Stomach smooth muscle (tissue), 2 donors: ENCODE measurements at regions not wholly inside any gene's neighbourhood (a gene's known extent, or its start where the extent isn't known, plus 50 kb on each side); places are given as distances from the start of the nearest gene placed in this dataset.

Experiments used
- H3K27ac ChIP-seq: one replicate; pipeline ENCODE4 v1.7.0; 2013; ENCODE audit warnings: mild to moderate bottlenecking, low read length, inconsistent platforms
- H3K27me3 ChIP-seq, 2 donors: one replicate each; pipeline ENCODE4 v1.7.0; 2013; ENCODE audit warnings: low read length in 2 of 2; ENCODE audit not compliant: insufficient read depth in 2 of 2, control insufficient read depth in 1 of 2
- H3K36me3 ChIP-seq, 2 donors: one replicate each; pipeline ENCODE4 v1.7.0; 2013; ENCODE audit warnings: low read length in 2 of 2; ENCODE audit not compliant: control insufficient read depth in 2 of 2, insufficient read depth in 2 of 2
- H3K4me1 ChIP-seq: one replicate; pipeline ENCODE4 v1.7.0; 2013; ENCODE audit warnings: low read length; ENCODE audit not compliant: control insufficient read depth, insufficient read depth
- H3K4me3 ChIP-seq, 2 donors: one replicate each; pipeline ENCODE4 v1.7.0; 2013; ENCODE audit warnings: low read length in 2 of 2
- H3K9ac ChIP-seq, 2 donors: one replicate each; pipeline ENCODE4 v1.7.0; 2013; ENCODE audit warnings: low read length in 2 of 2, mild to moderate bottlenecking in 1 of 2
- H3K9me3 ChIP-seq, 2 donors: one replicate each; pipeline ENCODE4 v1.7.0; 2013; ENCODE audit warnings: low read length in 2 of 2; ENCODE audit not compliant: control insufficient read depth in 2 of 2
- donor health status: healthy.
- donor health status: Pancreatic carcinoma.

DNA sequence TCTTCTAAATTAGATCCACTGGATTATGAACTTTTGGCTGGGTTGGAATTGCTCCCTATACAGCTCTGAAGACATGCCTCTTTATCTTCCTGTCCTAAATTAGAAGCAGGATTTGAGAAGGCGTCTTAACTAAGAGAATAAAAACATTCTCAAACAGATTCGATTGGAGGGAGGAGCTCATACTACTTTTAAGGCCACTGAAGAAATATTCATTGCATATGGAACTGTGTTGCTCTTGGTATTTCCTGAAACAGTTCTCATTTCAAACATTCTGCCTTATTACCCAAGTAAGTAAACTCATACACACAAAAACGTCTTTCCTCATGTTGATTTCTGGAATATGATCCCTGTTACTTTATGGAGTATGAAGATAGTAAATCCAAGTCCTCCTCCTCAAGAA lies 519.7 kb upstream of the CDH4 start:
- peaks cover 2 to 10% of the 10 kb centered on the region in 2 donors for H3K9me3 ChIP-seq
- H3K9ac ChIP-seq = no peak overlapping the region
- H3K36me3 ChIP-seq = no peaks in the 10 kb centered on the region
- H3K4me1 ChIP-seq = no peaks in the 10 kb centered on the region
- no peak overlapping the region for H3K4me3 ChIP-seq
- H3K27me3 ChIP-seq = no peaks in the 10 kb centered on the region
- H3K27ac ChIP-seq = no peak overlapping the region

DNA sequence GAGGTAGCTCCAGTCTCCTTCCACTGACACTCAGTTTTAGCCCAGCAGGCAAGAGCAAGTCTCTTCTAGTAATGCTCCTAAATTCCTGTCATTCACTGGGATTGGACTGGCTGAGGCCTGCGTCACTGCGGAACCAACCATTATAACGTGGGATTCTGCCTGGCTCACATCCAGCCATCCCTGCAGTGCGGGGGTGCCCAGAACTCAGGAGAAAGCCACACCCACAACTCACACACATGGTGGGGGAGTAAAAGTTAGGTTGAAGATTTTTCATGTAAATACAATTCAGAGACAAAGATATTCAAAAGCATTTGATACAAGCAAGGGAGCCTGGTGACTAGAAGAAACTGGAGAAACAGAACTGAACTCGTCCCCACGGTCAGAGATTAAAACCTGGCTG lies 504.0 kb upstream of the CDH4 start:
- Histone ChIP-seq H3K27ac (no peak overlapping the region), H3K9me3 (no peaks in the 10 kb centered on the region), H3K36me3 (no peaks in the 10 kb centered on the region), H3K27me3 (no peaks in the 10 kb centered on the region), H3K9ac (no peak overlapping the region), H3K4me3 (no peak overlapping the region), H3K4me1 (no peaks in the 10 kb centered on the region)

DNA sequence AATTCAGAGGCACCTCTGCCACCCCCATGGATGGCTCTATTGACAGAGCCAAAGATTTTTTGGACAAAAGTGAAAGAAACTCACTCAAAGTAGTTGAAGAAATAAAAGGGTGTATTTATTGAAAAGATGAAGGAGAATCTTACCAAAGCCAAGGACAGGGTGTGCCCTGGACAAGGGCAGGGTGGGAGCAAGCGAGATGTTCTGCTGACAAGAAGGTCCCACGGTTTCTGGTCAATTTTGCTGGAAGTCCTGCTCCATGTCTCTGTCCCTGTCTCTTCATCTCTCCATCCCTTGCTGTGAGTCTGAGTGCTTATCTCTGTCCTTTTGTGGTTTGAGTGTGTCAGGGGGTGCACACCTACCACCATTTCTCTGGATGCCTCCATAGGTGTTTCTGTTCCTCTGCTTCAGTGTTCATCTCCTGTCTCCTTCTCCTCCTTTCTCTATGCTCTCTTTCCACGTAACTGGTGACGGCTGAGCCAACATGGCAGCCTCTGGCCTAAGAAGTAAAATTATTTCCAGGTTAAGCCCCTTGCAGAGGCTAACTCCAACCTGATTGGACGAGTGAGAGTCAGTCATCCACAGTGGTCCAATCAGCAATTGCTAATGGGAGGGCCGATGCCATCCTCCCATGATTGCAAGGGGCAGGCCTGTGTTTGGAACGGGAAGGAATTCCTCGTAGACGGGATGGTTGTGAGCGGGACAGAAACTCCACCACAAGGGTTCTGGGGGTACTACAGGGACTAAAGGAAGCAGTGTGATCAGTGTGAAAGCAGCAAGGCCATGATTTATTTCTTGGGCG lies 502.1 kb upstream of the CDH4 start:
- H3K27me3 ChIP-seq = no peaks in the 10 kb centered on the region
- H3K9me3 ChIP-seq = no peaks in the 10 kb centered on the region
- H3K36me3 ChIP-seq = no peaks in the 10 kb centered on the region
- no peak overlapping the region for H3K4me3 ChIP-seq
- no peaks in the 10 kb centered on the region for H3K4me1 ChIP-seq
- no peak overlapping the region for H3K9ac ChIP-seq
- H3K27ac ChIP-seq = no peak overlapping the region

DNA sequence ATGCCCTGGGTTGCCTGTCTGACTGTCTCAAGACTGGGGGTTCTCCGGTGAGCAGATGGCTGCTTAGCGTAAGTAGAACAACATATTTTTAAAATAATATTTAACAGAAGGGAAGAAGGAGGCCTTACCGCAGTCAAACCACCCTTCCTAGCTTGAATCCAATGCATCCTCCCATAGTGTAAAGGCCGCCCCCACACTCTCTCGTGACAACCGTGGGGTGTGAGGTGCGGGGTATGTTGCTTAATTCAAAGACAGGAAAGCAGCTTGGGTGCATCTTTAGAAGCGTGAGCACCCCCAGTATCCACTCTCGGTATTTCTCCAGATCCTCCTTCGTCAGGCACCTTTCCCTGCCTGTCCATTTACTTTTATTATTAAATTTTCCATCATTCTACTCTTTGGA lies 501.2 kb upstream of the CDH4 start:
- no peak overlapping the region for H3K27ac ChIP-seq
- H3K27me3 ChIP-seq = no peaks in the 10 kb centered on the region
- H3K4me1 ChIP-seq = no peaks in the 10 kb centered on the region
- no peaks in the 10 kb centered on the region for H3K9me3 ChIP-seq
- no peak overlapping the region for H3K4me3 ChIP-seq
- no peaks in the 10 kb centered on the region for H3K36me3 ChIP-seq
- H3K9ac ChIP-seq = no peak overlapping the region

DNA sequence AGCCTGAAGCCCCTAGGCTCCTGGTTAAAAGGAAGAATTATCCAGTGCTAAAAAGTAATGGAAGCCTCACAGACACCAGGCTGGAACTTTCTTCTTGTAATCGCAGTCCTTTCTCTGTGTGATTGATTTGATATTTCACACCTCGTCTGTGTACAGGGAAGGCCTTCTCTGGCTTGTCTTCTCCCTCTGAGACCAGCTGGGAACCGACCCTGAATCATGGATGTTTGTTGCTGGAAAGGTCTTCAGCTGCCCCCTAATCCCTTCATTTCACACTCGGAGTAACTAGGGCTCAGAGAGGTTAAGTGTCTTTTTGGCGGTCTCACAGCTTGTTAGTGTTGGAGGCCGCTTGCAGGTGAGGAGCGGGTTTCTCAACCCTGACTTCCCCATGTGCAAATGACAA lies 500.2 kb upstream of the CDH4 start:
- no peaks in the 10 kb centered on the region for H3K27me3 ChIP-seq
- no peaks in the 10 kb centered on the region for H3K9me3 ChIP-seq
- H3K36me3 ChIP-seq = no peaks in the 10 kb centered on the region
- H3K27ac ChIP-seq = no peak overlapping the region
- no peak overlapping the region for H3K9ac ChIP-seq
- H3K4me3 ChIP-seq = no peak overlapping the region
- no peaks in the 10 kb centered on the region for H3K4me1 ChIP-seq

DNA sequence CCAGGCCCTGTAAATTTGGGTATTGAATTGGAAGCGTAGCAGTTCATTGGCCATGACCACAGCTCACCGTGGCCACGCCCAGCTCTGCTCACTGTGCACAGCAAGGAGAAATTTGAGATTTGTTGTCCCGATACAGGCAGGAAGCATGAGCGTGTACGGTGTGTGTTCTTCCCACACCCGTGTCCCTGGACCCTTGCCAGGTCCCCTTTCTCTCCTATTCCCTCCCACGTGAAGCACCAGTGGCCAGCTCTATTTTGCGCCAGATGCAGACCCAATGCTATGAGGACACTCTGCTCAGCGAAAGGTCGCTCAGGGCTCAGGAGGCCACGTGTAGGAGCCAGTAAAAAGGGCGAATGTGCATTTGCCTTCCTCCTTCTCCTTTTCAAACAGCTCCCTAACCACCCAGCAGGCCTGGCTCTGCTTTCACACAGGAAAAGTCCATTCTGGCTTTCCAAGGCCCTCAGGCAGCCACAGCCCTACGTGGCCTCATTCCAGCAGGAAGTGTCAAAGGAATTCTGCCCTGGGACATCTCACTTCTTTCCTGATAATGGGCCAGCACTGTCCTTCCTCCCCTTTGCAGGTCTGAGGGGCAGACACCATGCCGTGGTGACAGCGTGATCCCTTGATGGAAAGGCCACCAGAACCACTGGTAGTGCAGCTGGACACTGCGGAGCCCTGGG lies 499.2 kb upstream of the CDH4 start:
- H3K4me1 ChIP-seq = no peaks in the 10 kb centered on the region
- H3K27ac ChIP-seq = no peak overlapping the region
- H3K4me3 ChIP-seq = no peak overlapping the region
- no peaks in the 10 kb centered on the region for H3K9me3 ChIP-seq
- H3K9ac ChIP-seq = no peak overlapping the region
- H3K27me3 ChIP-seq = no peaks in the 10 kb centered on the region
- H3K36me3 ChIP-seq = no peaks in the 10 kb centered on the region

DNA sequence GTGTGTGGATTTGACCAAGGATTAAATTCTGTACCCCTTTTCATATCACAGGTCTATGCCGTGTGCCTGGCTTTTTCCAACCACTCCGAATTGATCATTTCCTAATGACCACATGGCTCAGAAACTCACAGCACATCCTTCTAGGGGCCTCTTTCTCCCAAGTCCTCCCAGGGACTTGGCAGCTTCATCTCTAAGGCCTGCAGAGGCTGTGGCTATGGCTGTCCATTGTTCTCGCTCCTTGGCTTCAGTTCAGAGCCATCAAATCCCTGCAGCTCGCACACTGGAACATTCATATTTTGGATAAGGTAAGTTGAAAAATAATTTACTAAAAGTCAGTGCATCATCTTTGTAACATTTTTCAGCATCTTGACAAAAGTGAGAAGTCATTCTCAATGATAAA lies 497.2 kb upstream of the CDH4 start:
- H3K4me1 ChIP-seq = no peaks in the 10 kb centered on the region
- no peaks in the 10 kb centered on the region for H3K36me3 ChIP-seq
- H3K27me3 ChIP-seq = no peaks in the 10 kb centered on the region
- H3K4me3 ChIP-seq = no peak overlapping the region
- no peaks in the 10 kb centered on the region for H3K9me3 ChIP-seq
- H3K9ac ChIP-seq = no peak overlapping the region
- H3K27ac ChIP-seq = no peak overlapping the region

DNA sequence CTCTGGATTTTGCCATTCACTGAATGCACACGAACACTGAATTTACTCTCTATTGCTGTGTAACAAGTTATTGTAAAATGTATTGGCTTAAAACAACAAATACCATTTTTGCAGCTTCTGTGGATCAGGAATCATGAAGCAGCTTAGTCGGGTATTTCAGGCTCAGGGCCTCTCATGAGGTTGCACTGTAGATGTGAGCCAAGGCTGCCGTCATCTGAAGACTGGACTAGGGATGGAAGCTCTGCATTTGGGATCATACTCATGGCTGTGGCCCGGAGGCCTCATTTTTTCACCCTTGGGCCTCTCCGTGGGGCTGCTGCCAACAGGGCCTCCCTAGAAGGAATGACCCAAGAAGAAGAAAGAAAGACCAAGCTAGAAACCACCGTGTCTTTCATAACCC lies 492.4 kb upstream of the CDH4 start:
- H3K9me3 ChIP-seq = no peaks in the 10 kb centered on the region
- no peak overlapping the region for H3K27ac ChIP-seq
- no peaks in the 10 kb centered on the region for H3K27me3 ChIP-seq
- no peak overlapping the region for H3K9ac ChIP-seq
- no peaks in the 10 kb centered on the region for H3K4me1 ChIP-seq
- no peaks in the 10 kb centered on the region for H3K36me3 ChIP-seq
- no peak overlapping the region for H3K4me3 ChIP-seq

DNA sequence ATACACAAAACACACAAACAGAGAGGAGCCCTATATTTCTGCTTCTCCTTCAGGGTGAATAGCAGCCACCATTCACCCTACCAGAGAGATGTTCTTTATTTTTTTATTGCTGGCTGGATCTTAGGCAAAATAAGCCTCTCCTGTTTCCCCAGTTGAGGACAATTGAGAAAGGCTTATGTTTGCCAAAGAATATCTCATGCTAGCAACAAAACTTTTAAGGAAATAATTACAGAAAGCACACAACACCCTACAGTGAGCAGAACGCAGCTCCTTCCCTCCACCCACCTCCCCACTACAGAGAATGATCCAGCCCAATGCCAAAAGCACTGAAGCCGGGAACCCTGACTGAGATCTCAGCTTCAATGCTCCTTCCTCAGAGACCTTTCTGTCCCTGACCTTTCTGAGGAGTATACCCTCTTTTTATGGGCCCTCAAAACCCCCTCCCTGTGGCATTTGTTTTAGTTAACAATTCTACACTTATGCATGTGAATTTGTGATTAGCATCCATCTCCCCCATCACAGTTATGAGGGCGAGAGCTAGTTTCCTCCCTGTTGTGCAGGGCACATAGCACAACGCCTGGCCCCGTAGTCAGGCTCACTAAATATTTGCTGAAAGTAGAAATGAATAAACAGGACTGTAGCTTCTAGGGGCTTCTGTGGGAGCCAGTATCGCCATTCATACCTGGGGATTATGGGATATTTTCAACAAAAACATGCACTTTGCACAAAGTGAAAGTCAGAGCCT lies 491.6 kb upstream of the CDH4 start:
- H3K27ac ChIP-seq = no peak overlapping the region
- no peak overlapping the region for H3K9ac ChIP-seq
- no peaks in the 10 kb centered on the region for H3K27me3 ChIP-seq
- H3K4me1 ChIP-seq = no peaks in the 10 kb centered on the region
- no peak overlapping the region for H3K4me3 ChIP-seq
- H3K9me3 ChIP-seq = no peaks in the 10 kb centered on the region
- H3K36me3 ChIP-seq = no peaks in the 10 kb centered on the region

DNA sequence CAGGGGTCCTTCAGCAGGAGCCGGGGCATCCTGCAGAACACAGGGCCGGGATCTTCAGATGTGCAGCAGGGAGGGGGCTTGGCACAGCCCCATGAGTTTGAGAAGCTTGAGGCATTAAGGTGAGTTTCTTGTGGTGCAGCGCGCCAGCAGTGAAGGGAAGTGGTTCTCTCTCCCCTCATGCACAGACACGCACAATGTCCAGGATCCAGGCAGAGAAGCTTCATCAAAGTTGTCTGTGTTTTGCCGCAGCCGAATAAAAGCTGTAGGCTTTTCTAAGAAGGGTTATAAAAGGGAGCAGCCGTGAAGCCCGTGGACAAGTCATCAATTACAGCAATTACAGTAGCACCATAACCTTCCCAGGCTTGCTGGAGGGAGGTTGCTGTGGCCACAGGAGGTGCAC lies 491.0 kb upstream of the CDH4 start:
- Histone ChIP-seq H3K27me3 (no peaks in the 10 kb centered on the region), H3K4me3 (no peak overlapping the region), H3K27ac (no peak overlapping the region), H3K9me3 (no peaks in the 10 kb centered on the region), H3K36me3 (no peaks in the 10 kb centered on the region), H3K4me1 (no peaks in the 10 kb centered on the region), H3K9ac (no peak overlapping the region)

DNA sequence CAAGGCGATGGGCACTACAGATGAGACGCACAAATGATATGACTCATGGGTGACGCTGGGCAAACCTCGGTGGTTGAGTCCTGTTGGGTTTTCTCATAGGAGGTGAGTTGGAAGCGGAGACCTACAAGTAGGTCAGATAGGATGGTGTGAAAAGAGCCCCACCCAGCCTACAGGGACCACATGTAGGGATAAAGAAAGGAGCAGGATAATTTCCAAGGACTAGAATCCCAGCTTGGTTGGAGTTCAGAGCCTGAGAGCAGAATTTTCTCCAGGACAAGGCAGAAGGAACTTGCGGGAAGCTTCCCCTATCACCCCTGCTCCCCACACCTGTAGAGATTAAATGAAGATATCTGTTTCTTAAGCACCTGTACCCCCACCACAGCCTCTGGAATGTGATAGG lies 489.7 kb upstream of the CDH4 start:
- no peak overlapping the region for H3K4me3 ChIP-seq
- H3K9me3 ChIP-seq = no peaks in the 10 kb centered on the region
- H3K36me3 ChIP-seq = no peaks in the 10 kb centered on the region
- no peak overlapping the region for H3K27ac ChIP-seq
- H3K9ac ChIP-seq = no peak overlapping the region
- no peaks in the 10 kb centered on the region for H3K27me3 ChIP-seq
- no peaks in the 10 kb centered on the region for H3K4me1 ChIP-seq
